CD4-positive, alpha-beta T cell treated with Interferon gamma for 1 hour (primary cell): ENCODE measurements at regions not wholly inside any gene's neighbourhood (a gene's known extent, or its start where the extent isn't known, plus 50 kb on each side); places are given as distances from the start of the nearest gene placed in this dataset.

Experiments
- DNase-seq: peaks from one replicate; pipeline ENCODE4 v3.0.0-alpha.2; 2020

DNA sequence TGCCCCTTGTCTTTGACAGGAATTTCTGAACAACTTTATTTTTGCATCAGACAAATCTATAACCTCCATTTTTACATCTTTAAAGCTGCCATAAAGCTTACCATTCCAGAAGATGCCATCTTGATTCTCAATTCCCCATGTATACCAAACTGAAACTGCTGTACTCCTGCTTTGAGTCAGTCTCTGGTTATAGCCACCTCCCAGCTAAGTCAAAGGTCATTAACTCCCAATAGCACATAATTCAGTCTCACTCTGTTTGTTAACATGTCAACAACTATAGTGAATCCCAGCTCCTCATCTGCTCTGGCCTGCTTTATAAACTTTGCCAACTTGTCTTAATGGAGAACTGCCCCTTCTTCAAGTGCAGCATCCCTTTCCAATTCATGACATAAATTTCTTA, 343.6 kb downstream of the FRK start:
- no peak for DNase-seq

GRCh38 chr6:115712291-115712961, 348.3 kb downstream of the FRK start:
- no peak for DNase-seq

DNA sequence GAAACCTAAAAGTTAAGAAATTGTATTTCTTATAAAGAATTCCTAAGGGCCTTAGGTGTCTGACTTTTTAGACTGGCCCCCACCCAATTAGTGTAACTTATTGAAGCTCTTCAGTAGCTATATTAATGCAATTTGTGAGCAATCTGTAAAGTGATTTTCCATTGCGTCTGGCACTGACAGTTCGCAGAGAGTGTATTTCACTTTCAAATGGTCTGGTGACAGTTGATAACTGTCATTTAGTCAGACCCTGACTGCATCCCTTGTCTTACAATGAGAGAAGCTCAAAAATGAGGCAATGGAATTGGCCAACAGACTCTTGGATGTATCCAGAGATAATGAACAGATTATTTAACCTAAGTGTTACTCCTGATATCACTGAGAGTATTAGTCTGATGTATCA, 351.8 kb downstream of the FRK start:
- DNase-seq: no peak

GRCh38 chr6:115706981-115707380, 353.7 kb downstream of the FRK start:
- no peak for DNase-seq

- DNase-seq: no peak
Measured at GRCh38 chr6:115706324-115706723, 354.4 kb downstream of the FRK start.

GRCh38 chr6:115704028-115704427, 356.7 kb downstream of the FRK start:
- no peak for DNase-seq

DNA sequence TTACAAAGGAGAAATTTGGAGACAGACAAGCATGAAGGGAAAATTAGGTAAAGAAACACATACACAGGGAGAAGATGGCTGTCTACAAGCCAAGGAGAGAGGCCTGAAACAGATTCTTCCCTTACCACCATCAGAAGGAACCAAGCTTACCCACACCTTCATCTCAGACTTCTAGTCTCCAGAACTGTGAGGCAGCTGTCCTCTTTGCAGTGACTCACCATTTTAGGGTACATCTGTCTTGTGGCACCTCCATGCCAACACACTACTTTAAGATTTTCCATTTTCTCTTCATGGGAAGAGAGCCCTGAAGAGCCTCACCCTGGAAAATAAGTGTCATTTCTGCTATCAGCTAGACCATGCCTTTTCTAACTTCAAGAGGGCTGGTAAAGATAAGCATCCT, 369.3 kb downstream of the FRK start:
- DNase-seq: no peak

GRCh38 chr6:115690854-115691253, 369.8 kb downstream of the FRK start:
- DNase-seq: no peak

- DNase-seq: no peak
Measured at GRCh38 chr6:115681978-115682775, 378.5 kb downstream of the FRK start.

- no peak for DNase-seq
Measured at GRCh38 chr6:115680621-115681020, 380.1 kb downstream of the FRK start.

DNA sequence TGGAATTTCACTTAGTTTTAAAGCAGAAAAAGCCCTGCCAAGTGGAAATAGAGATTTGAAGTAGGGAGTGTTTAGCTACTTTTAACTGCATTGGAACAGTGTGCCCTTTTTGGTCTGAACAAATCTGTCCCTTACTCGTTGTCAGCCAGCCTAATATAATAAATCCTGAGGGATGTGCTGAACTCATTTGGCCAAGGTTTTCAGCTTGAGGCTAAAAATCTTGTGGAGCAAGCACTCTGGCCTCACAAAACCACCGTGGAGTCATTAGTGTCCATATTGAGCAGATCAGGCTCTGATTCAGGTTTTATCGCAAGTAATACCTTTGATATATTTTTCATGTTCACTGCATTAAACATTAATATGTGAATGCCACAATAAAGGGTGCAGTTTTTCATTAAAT, 383.5 kb downstream of the FRK start:
- DNase-seq: no peak

DNA sequence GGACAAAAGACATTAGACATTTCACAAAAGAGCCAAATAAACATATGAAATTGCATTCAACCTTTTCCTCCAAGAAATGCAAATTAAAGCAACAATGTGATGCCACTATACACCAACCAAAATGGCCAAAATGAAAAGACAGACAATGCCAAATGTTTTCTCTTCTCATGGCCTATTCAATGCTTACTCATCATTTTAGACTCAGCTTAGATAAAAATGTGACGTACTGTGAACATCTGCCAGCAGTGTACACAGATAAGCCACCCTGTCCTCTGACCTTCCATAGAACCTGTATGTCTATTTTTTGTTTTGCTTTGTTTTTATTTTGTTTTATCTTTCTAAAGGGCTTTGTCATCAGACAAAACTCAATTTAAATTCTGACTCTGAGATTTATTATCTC, 385.2 kb downstream of the FRK start:
- DNase-seq: no peak

- no peak for DNase-seq
Measured at GRCh38 chr6:115668781-115669180, 391.9 kb downstream of the FRK start.

- DNase-seq: no peak
Measured at GRCh38 chr6:115668211-115668610, 392.5 kb downstream of the FRK start.

DNA sequence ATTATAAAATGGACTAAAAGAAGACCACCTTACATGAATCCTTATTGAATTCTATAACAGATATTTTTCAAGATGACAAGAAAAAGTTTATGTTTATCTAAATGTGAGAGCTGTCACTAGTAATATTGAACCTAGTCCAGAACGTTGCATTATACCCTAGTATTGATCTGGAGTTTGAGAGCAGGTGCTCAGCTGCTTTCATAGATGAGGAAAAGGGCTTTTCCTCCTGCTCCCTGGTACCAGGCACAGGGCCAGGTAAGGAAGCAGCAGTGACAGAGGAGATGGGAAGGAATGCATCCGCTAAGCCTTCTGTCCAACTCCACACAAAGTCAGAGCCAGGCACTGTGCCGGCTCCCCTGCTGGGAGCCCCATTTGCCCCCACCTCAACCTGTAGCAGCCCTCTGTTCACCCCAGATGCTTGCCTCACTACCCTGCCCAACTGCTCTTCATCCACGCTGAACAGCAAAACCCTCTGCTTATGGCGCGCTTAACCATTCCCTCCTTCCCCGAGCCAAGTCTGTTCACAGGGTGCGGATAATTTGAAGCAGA, 393.1 kb downstream of the FRK start:
- no peak for DNase-seq

GRCh38 chr6:115666997-115667396, 393.7 kb downstream of the FRK start:
- no peak for DNase-seq

- no peak for DNase-seq
Measured at GRCh38 chr6:115665310-115665709, 395.4 kb downstream of the FRK start.

DNA sequence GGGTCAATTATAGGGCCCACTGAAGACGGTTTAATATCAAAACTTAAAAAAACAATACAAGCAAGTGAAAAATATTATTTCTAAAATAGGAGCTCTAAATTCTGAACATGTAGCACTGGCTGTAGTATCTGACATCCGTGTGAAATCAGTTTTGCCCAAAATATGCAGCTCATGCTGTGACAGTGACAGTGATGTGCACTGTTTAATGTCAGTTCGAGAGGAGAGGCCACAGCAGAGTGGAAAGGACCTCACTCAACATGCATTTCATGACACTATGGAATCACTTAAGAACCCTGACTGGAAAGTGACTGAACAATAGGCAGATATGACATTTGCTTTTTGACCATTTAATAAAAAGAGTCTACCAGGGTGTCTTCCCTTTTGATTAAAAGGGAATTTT, 397.0 kb downstream of the FRK start:
- no peak for DNase-seq

DNA sequence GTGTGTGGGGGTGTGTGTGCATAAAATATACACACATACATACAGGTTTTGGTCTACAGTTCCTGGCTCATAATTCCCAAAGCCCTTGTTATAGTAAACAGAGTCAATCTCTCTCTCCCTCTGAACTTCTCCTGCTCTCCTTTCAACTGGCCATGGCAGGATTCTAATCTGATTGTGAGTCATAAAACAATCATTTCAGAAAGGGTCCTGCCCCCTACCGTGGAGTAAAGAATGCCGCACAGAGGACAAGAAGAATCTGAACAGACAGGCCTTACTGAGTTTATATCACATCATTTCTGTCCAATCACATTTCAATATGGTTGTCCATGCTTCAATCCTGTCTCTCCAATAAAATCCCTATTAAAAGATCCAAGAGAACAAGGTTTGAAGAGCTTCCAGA, 416.9 kb downstream of the FRK start:
- DNase-seq: no peak

- DNase-seq: no peak
Measured at GRCh38 chr6:115634887-115635286, 425.8 kb downstream of the FRK start.

DNA sequence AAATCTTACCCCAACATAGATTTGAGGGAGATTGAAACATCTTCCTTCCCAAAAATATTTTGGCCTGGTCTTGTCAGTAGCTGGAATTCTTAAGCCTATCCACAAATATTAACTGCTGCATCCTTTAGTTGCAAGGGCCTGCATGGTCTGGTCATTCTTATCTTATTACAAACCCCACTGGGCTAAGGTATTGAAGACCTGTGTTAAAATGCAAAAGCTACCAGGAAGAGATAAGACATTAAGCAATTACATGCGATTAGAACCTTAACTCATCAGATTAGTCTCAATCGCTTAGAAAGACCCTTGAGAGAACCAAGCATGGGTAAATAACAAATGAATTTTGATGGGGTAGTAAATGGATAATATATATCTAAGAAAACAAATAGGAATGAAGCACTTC, 426.6 kb downstream of the FRK start:
- no peak for DNase-seq

GRCh38 chr6:115631028-115631427, 429.7 kb downstream of the FRK start:
- no peak for DNase-seq

DNA sequence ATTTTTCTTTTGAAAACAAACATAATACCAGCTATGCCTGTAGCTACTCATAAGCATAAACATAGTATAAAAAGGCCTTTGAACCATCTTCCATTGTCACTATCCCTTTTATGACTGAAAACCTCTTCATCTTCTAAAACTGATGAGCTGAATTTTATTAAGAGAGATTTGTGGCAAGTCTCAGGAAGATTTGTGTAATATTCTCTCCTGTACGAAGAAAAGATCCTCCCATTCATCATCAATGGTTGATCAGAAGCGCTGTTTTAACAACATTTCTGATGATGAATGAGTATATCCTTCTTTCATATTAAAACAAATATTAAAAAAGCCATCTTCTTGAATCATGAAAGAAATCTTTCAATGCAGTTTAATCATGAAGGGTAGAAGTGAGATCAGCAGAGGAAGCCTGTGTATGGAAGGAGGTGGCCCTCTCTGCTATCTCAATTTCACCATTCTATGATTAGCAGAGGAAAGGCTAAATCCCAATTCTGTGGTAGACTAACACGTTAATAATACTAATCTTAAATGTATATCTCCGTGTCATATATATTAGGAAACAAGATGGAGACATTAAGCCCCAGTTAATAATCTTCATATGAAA, 430.2 kb downstream of the FRK start:
- no peak for DNase-seq

- no peak for DNase-seq
Measured at GRCh38 chr6:115629415-115629814, 431.3 kb downstream of the FRK start.
